A204.1 (cell line): ENCODE measurements at regions not wholly inside any gene's neighbourhood (a gene's known extent, or its start where the extent isn't known, plus 50 kb on each side); places are given as distances from the start of the nearest gene placed in this dataset.

Experiments
- FAIRE-seq: peaks from 2 replicates; lab custom pipeline; 2012; peaks lifted over from hg19 to GRCh38; lab: Jason Lieb, UNC

DNA sequence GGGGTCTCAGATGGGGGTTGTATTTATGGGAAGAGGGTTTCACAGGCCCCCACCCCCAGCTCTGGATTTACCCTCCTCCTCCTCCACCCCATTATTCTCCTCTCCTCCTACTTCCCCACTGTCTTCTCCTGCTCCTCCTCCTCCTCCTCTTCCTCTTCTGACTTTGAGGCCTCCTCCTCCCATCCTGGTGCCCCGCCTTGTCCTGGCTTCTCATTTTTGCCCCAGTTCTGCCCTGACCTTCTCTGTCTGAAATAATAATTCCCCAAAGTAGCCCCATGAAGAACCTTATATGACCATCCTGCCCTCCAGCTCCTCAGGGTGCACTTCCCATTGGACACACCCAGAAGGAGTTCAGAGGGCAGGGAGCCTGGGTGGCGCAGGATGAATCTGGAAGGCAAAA lies 351.4 kb upstream of the GATB start:
- no peak for FAIRE-seq

DNA sequence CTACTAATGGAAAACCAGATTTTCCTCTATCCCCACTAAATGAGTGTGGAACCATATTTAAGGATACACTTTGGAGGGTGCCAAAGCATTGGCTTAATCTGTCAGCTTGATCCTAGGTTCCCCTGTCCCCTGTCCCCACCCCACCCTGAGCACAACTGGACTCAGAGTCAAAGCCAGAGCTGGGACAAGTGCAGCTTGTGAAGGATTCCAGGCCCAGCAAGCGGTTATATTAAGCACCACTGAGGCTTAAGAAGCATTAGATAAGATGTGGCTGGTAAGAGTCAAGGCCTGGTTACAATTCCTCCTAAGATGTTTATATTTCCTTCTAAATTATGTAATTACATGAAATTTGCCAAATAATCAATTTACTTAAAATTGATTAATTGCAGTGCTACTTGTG lies 350.0 kb upstream of the GATB start:
- FAIRE-seq: no peak

DNA sequence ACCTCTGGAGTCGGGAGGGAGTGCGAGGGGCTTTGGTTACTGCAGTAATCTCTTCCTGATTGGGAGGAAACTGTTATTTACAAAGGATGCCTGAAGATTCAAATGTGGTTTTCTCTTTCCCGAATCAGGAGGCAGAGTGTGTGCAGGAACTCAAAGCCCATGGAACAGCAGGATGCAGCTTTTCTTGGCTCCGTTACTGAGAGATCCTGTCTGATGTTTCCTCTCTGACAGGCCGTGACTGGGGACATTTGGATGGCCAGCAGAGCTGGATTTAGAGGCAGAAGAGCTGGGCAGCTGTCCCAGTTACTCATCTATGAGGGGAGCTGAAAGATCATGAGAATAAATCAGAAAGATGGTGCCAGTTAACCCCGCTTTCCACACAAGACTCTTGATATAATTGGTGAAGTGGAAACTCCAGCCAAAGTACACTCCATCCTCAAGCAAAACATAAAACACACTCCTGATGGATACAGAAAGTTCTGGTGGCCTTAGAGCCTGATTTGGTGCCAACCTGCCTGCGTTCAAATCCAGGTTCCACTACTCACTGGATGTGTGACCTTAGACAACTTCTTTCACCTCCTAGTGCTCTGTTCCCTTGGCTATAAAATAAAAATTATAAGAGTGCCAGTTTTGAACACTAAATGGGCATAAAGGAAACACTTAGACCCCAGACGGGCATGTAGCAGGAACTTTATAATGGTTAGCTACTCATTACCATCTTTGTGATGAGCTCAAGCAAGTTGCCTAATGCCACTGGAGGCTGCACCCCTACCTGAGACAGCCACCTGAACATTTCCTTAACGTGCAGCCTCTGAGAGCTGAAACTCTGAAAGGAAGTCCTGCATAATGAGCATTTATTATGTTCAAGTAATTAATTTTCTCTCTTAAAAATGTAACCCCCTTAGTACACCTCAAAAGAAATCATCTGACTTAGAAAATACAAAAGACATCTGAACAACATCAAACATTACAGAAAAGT lies 349.0 kb upstream of the GATB start:
- FAIRE-seq: no peak

DNA sequence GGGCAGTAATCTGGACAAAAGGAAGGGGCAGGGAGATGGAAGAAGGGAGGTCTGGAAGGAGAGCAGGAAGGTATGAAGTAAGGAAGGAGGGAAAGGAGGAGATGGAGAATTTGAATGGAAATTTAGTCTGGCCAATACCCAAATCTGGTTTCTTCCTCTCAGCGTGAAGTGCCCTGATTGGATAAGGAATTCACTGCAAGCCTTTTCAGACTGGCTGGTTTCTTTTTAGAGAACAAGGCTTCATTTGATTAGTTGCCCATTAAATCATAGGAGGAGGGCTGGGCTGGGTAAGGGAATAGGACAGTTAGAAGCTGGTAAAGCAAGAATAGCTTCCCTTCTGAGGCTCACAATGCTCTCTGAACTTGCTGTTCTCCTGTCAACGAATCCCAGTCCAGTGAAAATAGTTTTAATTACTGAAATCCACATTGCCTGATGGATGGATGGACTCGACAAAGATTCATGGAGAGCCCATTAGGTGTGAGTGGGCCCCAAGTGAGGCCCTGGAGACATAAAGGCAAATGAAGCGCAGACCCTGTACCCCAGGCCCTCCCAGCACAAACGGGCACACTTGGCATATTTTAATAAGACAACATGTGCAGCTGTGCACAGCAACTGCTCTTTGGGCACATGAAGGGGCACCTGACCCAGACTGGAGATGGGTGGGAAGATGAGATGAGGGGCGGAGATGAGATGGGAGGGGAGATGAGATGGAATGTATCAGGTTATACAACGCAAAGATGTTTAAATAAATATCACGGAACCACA lies 347.1 kb upstream of the GATB start:
- FAIRE-seq: no peak

DNA sequence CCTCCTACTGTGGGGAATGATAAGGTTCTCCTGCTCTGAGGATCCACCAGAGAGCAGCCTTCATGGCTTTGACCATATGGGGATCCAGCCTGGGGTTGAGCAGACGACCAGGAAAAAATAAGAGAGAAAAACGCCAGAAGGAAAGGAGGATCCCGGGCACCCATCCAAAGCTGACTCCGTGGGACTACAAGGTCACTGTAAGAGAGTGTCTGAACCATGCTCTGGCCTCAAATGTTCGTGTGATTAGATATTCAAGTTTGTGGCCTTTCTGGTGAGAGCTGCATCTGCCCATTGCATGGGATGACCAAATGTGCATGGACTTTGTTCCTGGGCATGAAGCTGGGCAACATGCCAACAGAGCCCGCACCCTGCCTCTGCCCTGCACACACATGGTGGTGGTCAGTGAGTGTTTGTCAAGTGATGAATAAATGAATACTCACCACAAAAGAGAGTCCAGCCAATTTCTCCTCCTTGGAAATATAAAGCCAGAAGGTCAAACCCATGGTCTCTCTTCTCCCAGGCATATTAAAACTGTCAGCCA lies 346.0 kb upstream of the GATB start:
- no peak for FAIRE-seq

DNA sequence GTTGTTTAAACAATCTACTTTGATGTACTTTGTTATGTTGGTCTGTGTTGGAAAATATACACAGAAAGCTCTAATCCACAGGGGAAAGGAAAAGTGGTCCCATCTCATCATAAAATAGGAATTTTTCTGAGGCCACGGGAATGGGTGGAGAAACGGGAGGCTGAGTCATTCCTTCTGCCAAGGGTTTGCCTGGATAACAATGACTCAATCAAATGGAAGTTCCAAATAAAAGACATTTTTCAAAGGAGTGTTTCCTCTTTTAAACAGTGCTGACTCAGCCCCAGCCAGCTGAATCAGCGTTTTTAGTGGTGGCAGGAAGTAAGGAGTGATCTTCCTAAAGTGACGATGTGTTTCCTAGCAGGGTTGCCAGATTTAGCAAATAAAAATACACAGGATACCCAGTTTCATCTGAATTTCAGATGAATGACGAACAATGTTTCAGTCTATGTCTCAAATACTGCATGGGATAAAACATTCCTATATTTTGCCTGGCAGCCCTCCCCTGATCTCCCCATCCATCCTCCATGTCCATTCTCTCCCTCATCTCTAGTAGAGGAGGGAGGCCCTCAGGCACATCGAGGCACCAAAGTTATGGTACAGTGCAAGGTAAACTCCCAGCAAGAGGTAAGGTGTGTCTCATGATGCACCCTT lies 345.4 kb upstream of the GATB start:
- no peak for FAIRE-seq

DNA sequence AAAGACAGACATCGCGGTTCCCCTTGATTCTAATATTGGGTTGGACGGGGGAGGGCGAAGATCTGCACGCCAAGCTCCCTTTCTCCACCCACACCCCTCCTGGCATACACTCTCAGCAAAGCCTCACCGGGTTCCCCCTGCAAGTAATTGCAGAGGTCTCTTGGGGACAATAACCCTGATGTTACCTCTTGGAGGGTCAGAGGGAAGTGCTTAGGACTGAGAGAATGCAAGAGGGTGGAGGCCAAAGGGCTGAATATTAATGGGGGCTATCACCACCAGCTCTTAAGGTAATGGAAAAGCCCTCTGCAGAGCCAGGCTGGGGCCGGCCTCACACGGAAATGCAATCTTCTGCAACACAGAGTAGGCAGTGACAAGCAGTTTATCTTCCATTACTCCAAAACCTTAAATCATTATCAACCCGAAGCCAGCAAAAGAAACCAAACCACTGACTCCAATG lies 344.1 kb upstream of the GATB start:
- no peak for FAIRE-seq

DNA sequence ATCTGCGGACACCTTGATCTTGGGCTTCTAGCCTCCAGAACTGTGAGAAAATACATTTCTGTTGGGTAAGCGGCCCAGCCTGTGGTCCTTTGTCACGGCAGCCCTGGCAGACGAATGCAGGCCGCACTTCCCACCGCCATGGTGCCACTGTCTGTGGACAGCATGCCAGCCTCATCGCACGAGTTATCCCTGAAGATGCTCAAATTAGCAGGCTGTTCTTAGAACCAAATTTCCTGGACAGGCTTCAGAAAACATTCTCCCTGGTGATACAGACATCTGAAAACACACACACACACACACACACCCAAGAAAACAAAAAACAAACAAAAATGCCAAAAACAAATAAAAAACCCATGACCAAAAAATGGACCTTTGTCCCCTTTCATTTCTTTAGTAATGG lies 343.5 kb upstream of the GATB start:
- FAIRE-seq: no peak

DNA sequence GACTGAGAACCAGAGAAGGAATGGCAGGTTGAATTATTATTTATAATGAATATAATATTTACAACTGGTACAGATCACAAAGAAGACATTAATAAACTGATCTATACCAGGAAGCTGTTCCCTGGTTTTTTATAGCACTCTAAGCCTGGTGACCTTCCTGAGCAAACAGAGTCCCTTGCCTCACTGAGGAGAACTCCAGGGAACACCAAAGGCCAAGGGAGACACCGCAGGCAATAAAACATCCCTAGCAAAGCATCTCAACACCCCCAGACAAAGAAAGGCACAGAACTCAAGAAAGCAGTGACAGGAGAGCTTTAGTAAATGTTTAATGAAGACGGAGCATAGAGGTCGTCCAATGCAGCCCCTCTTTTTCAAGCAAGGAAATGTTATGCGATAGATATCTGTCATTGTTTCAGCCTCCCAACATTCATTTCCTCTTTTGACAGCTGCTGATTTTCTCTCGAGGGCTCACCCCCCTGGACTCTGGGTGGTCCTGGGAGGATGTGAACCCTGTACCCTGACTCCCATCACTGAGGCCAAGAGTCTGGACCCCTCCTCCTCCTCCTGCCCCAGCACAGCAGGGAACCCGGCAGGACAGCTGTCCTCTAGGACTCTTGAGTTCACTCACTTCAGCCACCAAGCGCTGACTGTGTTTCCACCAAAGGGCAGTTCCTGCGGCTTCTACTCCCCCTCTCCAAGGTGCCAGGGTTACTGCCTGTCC lies 342.5 kb upstream of the GATB start:
- no peak for FAIRE-seq

DNA sequence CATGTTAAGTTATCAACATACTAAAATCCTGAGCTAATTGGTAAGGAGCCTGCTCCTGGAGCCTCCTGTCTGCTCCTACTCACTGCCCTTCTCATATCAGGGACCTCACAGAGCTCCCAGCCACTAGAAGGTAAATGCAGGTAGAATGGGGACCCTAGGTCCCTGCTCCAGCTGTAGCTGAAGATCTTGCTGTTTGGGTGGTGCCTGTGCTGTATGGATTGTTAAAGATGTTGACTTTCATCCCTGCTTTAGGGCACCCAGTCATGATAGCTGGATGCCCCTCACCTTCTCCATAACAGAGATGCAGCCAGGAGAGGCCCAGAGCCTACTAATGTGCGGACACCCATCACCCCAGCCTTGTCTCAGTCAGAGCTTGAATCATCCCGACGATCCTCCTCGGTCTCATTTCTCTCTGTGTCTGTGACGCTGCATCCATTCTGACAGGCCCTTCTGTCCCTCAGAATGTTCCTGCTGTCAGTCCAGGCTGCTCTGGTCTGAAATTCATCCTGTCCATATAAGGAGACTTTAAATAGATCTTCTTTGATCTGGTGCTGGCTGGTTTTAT lies 341.7 kb upstream of the GATB start:
- FAIRE-seq: no peak

DNA sequence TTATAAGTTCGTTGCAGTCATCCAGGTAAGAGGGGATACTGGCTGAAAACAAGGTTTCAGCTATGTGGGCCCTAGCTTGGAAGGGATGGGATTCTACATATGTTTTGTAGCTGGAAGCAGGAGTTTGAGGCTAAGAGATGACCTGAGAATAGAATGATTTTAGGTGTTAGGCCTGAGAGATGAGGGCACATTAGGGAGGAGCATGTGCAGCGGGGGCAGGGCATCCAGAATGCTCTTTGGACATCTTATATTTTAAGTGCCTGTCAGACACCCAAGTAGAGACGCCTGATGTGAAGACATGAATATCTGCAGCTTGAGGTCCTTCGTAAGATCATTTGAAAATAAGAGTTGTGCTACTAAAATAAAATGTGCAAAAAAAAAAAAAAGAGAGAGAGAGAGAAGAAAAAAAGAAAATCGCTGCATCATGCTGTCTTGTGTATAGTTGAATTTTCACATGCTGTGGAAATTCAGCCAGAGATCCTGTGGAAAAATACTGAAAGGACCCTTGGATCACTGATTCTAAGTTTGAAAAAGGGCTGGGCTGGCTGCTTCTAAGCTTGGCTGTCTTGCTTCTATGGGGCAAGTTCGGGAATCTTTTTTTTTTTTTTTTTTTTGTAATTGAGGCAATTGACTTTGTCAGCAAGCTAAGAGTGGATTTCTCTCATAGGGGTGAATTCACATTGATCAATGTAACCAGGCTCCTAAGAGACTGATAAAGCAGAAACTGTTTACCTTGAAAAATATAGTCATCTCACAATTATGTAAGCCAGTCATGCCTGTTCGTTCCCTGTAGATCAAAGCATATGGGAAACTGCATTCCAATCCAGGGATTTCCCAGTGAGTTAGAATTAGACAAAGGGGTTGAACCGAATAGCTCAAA lies 341.0 kb upstream of the GATB start:
- no peak for FAIRE-seq

DNA sequence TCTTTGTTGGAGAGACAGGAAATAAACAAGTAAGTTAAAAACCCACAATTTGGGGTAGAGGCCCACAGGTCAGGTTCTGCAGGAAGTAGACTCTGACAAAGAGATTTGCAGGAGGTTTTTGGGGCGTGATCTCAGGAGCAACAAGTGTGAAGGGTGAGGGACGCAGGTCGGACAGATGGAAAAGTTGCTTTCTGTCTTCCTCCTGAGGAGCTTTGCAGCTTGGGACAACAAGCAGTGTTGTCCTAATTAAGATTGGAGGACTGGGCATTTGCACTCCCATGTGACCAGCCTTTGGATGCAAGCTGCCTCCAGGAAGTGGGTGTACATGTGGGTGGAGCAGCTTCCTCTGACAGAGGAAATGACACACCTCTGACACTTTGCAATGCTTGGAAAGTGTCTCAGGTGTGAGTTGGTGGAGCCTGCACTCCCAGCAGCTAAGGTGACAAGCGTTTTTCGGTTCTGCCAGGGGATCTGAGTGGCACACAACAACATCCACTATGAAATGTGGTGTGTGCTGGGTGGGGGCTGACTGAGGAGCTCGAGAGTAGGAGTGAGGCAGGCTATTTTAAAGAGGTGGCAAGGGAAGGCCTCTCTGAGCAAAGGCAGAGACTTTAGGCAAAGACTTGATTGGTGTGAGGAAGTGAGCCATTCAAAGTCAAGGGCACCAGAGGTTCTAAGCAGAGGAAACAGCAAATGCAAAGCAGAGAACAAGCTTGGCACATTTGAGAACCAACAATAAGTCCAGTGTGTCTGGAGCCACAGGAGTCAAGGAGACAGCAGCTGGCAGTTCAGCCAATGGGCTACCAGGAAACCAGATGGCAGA lies 339.8 kb upstream of the GATB start:
- no peak for FAIRE-seq

DNA sequence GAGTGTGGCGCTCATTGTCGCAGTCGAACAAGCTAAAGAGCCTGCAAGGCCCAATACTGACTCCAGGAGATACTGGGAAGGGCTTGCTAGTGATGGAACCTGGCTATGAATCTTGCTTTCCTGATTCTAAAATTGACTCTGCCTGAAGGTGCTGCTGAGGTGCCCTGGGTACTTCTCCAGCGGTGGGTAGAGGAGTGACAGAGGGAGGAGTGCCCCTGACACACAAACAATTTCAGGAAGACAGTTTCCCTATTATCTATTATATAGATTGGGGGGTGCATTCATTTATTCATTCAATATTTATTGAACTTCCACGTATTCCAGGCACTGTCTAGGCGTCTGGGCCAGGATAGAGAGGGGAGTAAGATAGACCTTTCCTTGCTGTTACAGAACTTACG lies 339.2 kb upstream of the GATB start:
- no peak for FAIRE-seq

DNA sequence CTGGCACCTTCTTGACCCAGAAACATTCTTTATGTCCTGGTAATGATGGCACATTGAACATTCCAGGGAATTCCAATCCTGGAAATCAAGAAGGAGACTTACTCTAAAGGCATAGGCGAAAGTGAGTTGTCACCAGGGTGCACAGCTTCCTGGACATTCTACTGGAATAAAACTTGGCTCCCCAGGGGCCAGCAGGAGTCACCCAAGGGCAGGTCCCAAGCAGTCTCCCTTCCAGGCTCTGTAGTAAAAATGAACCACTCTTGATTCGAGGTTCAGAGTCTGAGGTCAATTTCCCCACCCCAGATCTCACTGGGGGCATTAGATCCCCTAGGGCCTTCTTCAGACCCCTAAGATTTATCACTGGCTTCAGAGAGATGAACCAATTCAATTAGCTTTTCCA lies 338.7 kb upstream of the GATB start:
- no peak for FAIRE-seq

DNA sequence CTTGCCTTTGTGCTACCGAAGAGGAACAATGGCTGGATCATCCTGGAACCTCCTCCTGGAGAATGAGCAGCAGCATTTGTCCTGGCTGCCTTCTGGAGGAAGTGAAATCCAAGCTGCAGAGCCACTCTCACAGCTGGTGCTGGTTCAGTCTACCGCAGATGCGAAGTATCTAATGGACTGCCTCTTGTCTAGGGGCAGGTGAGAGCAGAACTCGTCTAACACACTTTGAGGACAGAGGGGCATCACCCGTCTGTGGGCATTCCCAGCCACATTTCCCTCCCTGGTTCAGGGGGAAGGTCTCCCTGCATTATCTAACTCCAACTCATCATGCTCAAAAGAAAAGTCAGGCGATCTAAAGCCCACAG lies 338.2 kb upstream of the GATB start:
- no peak for FAIRE-seq

DNA sequence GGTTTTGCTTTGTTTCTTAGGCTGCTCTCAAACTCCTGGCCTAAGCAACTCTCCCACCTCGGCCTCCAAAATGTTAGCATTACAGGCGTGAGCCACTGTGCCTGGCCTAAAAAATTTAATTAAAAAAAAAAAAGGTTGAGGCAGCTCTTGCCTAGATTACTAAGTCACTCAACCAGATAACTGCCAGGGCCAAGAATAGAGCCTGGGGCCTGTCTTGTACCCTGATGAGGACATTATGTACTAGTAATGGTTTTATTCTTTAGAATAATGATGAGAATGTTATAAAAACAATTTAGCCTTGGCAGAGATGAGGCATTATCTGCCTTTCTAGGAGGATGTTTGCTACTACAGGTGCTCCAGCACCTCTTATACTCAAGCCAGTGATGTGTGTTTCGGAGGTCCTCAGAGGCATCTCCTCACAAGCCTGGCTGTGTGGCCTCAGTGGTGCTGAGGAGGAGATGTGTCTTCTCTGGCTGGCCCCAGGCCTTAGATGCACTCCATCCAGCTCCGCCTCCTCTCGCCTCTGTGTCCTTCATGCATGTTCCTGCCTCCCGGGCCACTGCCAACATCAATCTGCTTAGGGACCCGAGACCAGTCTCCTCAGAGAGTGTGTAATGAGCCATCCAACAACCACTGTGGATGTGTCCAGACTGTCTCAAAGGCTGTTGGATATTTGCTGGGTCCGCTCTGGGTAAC lies 337.7 kb upstream of the GATB start:
- FAIRE-seq: no peak

DNA sequence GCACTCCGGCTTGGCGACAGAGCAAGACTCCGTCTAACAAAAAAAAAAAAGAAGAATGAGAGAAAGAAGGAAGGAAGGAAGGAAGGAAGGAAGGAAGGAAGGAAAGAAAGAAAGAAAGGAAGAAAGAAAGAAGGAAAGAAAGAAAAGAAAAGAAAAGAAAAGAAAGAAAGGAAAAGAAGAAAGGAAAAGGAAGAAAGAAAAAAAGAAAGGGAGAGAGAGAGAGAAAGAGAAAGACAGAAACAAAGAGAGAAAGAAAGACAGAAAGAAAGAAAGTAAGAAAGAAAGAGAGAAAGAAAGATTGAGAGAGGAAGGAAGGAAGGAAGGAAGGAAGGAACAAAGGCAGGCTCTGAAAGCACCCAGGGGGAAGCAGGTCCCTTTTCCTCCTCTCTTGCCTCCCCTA lies 336.6 kb upstream of the GATB start:
- no peak for FAIRE-seq

DNA sequence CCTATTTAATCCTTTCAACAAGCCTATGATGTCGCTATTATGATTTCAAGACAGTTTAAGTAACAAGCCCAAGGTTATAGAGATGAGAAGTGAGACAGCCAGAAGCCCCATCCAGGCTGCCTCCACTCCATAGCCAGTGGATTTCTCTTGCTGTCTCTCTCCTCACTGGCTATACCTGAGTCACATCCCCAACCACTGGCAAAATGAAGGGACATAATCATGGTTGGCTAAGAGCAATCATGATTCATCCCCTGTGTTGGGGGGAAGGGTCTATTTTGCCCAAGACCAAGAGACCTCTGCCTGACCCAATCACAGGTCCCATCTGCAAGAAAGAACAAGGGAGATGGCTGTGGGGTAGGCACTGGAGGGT lies 334.9 kb upstream of the GATB start:
- no peak for FAIRE-seq
